Adrenal gland (tissue), 9 donors: ENCODE measurements at regions not wholly inside any gene's neighbourhood (a gene's known extent, or its start where the extent isn't known, plus 50 kb on each side); places are given as distances from the start of the nearest gene placed in this dataset.
"Not testable (repeated sequence)": the region's sequence is repeated elsewhere in the genome, so short reads cannot be mapped to it uniquely, and the experiment has no call there.

Experiments
- DNase-seq, 7 donors: peaks; one replicate each; pipeline ENCODE4 v3.0.0-alpha.2; 2019 to 2020
- H3K27ac ChIP-seq, 5 donors: fragments of 200-600 bp; sonication (generic) in 4 of 5; 1 replicate in 3 of 5; 2 replicates in 2 of 5; pipeline versions ENCODE4 v1.5.1 to v1.8.0; 2016 to 2020; ENCODE audit warnings: mild to moderate bottlenecking in 1 of 5
- H3K27me3 ChIP-seq: fragments of 200-600 bp; 2 replicates; pipeline ENCODE4 v1.8.0; 2021
- H3K36me3 ChIP-seq, 2 donors: fragments of 200-600 bp; replicated peaks in 1 of 2; 1 replicate in 1 of 2; 2 replicates in 1 of 2; pipeline versions ENCODE4 v1.5.1 to v1.8.0; 2018 to 2022
- H3K4me1 ChIP-seq, 2 donors: fragments of 200-600 bp; replicated peaks in 1 of 2; 1 replicate in 1 of 2; 2 replicates in 1 of 2; pipeline versions ENCODE4 v1.5.1 to v1.8.0; 2018 to 2021
- H3K4me3 ChIP-seq, 4 donors: fragments of 200-600 bp; sonication (generic) in 3 of 4; one replicate each; pipeline ENCODE4 v1.5.1; 2016 to 2018
- H3K9me3 ChIP-seq, 3 donors: fragments of 200-600 bp; sonication (generic) in 1 of 3; replicated peaks in 1 of 3; 1 replicate in 2 of 3; 2 replicates in 1 of 3; pipeline versions ENCODE4 v1.5.1 to v1.8.0; 2016 to 2021
- CTCF ChIP-seq, 6 experiments: fragments of 450-650 bp in 4 of 6; fragments of 200-600 bp in 2 of 6; sonication (generic) in 1 of 6; IDR thresholded peaks; 1 replicate in 5 of 6; 2 replicates in 1 of 6; pipeline versions ENCODE4 v1.5.1 to v1.8.0; 2016 to 2021; ENCODE audit warnings: antibody characterized with exemption in 6 of 6, mild to moderate bottlenecking in 2 of 6, moderate library complexity in 1 of 6
- POLR2A ChIP-seq, 2 donors: fragments of 450-650 bp; IDR thresholded peaks; one replicate each; pipeline ENCODE4 v1.6.1; 2017; ENCODE audit warnings: antibody characterized with exemption in 2 of 2, mild to moderate bottlenecking in 2 of 2, moderate library complexity in 1 of 2
- WGBS, 4 donors: extraction: QIAGEN DNeasy Blood & Tissue Kit in 2 of 4; methylation state at CpG; one replicate each; pipeline versions ENCODE4 v1.1.5 to v1.1.7; 2013 to 2017; 5-methylcytosine and 5-hydroxymethylcytosine counted together
- intact Hi-C, 2 donors: fragments of 100-400 bp; cut with DNase I; formaldehyde crosslinking; loops; one replicate each; pipeline versions ENCODE4 v1.14.1 to v1.15.0; 2022 to 2023
- donor health status: healthy with polysubstance abuse.
- donor health status: Bipolar disorder and iron deficiency.
- donor health status: DM: yes; HTN: yes; CAD: no.
- donor health status: DM: no; HTN: no; CAD: no.
- donor health status: DM: no; HTN: no; CAD: no.

- Histone ChIP-seq H3K4me3 (no peak overlapping the region), H3K4me1 (no peaks in the 10 kb centered on the region), H3K27ac (no peak overlapping the region), H3K27me3 (no peaks in the 10 kb centered on the region), H3K9me3 (no peaks in the 10 kb centered on the region), H3K36me3 (no peaks in the 10 kb centered on the region)
- intact Hi-C loops, result no loop called here
- TF ChIP-seq CTCF (IDR thresholded peaks at IDR 0.05), result no peak
- no peak for TF ChIP-seq POLR2A (IDR thresholded peaks at IDR 0.05)
- 68 to 83% (median 80%) methylated on average over 3 of the region's 3 CpGs for WGBS, 4 donors
- no peak for DNase-seq
Observed at GRCh38 chr9:38518826-38519225, 94.6 kb upstream of the IGFBPL1 start.

- 55 to 57% (median 55%) methylated on average over 3 of the region's 3 CpGs for WGBS, 4 donors
Observed at GRCh38 chr9:38516273-38516672, 92.0 kb upstream of the IGFBPL1 start.

GRCh38 chr9:38515055-38515454 lies 90.8 kb upstream of the IGFBPL1 start:
- intact Hi-C loops, H3K27ac ChIP-seq, H3K4me1 ChIP-seq, H3K4me3 ChIP-seq, H3K36me3 ChIP-seq, H3K9me3 ChIP-seq, DNase-seq, H3K27me3 ChIP-seq: not testable (repeated sequence)
- 63 to 67% (median 65%) methylated on average over 3 of the region's 3 CpGs for WGBS, 4 donors

More at GRCh38 chr9:38516273-38516672, 92.0 kb upstream of the IGFBPL1 start:
- H3K9me3 ChIP-seq, H3K27ac ChIP-seq, H3K27me3 ChIP-seq, intact Hi-C loops, H3K4me3 ChIP-seq, H3K4me1 ChIP-seq, H3K36me3 ChIP-seq, DNase-seq: not testable (repeated sequence)

- H3K36me3 ChIP-seq, H3K4me1 ChIP-seq, H3K9me3 ChIP-seq, H3K27me3 ChIP-seq, DNase-seq, H3K27ac ChIP-seq, intact Hi-C loops, H3K4me3 ChIP-seq: not testable (repeated sequence)
- WGBS, 4 donors, result 56 to 71% (median 67%) methylated on average over 3 of the region's 3 CpGs
Observed at GRCh38 chr9:38510340-38510739, 86.1 kb upstream of the IGFBPL1 start.

- Histone ChIP-seq H3K4me1 (no peaks in the 10 kb centered on the region), H3K4me3 (no peak overlapping the region), H3K9me3 (no peaks in the 10 kb centered on the region), H3K36me3 (no peaks in the 10 kb centered on the region), H3K27ac (no peak overlapping the region), H3K27me3 (no peaks in the 10 kb centered on the region)
- DNase-seq, result no peak
- intact Hi-C loops, result no loop called here
- no peak for TF ChIP-seq POLR2A (IDR thresholded peaks at IDR 0.05)
- TF ChIP-seq CTCF (IDR thresholded peaks at IDR 0.05), result no peak
- 62 to 81% (median 72%) methylated on average over 4 of the region's 4 CpGs for WGBS, 4 donors
Observed at GRCh38 chr9:38507587-38507986, 83.3 kb upstream of the IGFBPL1 start.

- H3K4me1 ChIP-seq, H3K36me3 ChIP-seq, H3K27me3 ChIP-seq, intact Hi-C loops, DNase-seq, H3K27ac ChIP-seq, H3K4me3 ChIP-seq, H3K9me3 ChIP-seq: not testable (repeated sequence)
- 76 to 85% (median 81%) methylated on average over 4 of the region's 4 CpGs for WGBS, 4 donors
Observed at GRCh38 chr9:38500171-38500570, 75.9 kb upstream of the IGFBPL1 start.

GRCh38 chr9:38498551-38498950 lies 74.3 kb upstream of the IGFBPL1 start:
- H3K4me1 ChIP-seq, H3K27me3 ChIP-seq, H3K27ac ChIP-seq, H3K36me3 ChIP-seq, intact Hi-C loops, DNase-seq, H3K9me3 ChIP-seq, H3K4me3 ChIP-seq: not testable (repeated sequence)
- 58 to 73% (median 67%) methylated on average over 2 of the region's 2 CpGs for WGBS, 4 donors
